ENCODE measurements at regions not wholly inside any gene's neighbourhood (a gene's known extent, or its start where the extent isn't known, plus 50 kb on each side); places are given as distances from the start of the nearest gene placed in this dataset.
"Not testable (repeated sequence)": the region's sequence is repeated elsewhere in the genome, so short reads cannot be mapped to it uniquely, and the experiment has no call there.

DNA sequence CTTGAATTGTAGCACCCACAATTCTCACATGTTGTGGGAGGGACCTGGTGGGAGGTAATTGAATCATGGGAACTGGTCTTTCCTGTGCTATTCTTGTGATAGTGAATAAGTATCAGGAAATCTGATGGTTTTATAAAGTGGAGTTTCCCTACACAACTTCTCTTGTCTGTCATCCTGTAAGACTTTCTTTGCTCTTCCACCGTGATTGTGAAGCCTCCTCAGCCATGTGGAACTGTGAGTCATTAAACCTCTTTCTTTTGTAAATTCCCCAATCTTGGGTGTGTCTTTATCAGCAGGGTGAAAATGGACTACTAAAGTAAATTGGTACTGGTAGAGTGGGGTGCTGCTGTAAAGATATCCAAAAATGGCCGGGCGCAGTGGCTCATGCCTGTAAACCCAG is 215.6 kb downstream of the LIG4 start:
- no peak for DNase-seq

DNA sequence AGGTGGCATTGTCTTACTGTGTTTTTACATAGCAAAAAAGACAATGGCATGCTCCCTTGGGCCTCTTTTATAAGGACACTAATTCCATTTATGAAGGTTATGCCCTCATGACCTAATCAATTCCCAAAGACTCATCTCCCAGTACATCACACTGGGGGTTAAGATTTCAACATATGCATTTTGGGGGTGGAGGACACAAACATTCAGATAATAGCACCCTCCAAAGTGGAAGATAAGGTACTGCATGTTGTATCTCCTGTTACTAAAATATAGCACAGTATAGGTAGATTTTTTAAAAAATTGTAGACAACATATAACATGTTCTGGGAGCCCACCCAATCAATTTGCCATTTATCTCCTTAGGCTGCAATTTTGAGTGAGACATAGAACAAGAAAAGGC is 221.2 kb downstream of the LIG4 start:
- DNase-seq: no peak

DNA sequence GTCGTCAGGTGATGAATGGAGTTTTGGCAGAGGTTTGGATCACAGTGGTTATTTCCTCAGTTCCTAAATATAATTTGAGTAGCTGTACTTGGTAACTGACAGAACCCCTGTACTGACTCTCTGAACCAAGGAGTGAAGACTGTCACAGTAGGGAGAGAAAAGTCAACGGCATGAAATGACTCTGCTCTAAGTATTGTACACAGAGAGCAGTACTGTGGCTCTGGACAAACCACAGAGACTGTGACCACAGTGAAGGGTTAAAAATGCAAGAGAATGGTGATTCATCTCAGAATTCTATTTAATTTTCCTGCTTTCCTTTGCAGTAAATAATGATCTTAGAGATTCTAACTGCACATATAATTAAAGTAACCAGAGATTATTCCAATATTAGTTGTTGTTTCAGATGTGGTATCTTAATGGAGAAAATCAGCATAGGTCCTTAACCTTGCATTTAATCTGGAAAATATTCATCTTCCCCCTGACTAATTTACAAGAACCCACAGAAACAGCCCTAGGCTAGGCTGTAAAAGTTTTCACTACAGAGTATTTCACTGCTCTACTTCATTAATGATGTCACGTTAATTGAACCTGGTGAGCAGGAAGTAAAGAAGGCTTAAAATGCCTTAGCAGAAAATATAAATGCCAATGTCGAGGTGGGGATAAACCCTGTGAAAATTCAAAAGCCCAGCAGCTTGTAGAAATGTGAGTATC is 221.9 kb downstream of the LIG4 start:
- no peak for DNase-seq

DNA sequence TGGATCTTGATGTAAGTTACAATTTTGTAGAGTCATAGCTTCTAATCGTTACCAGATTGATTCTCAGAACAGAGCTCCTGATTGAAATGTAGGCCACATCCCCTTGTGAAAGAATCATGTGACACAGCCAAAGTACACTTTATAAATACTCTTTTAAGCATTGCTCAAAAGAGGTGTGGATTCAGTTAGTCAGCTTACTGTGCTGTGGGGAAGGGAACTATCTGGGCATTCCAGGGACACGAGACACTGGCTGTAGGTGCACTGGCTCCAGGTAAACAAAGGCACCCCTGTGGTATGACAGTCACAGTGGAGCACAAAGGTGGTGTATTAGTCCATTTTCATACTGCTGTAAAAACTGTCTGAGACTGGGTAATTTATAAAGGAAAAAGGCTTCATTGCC is 222.8 kb downstream of the LIG4 start:
- DNase-seq: no peak

DNA sequence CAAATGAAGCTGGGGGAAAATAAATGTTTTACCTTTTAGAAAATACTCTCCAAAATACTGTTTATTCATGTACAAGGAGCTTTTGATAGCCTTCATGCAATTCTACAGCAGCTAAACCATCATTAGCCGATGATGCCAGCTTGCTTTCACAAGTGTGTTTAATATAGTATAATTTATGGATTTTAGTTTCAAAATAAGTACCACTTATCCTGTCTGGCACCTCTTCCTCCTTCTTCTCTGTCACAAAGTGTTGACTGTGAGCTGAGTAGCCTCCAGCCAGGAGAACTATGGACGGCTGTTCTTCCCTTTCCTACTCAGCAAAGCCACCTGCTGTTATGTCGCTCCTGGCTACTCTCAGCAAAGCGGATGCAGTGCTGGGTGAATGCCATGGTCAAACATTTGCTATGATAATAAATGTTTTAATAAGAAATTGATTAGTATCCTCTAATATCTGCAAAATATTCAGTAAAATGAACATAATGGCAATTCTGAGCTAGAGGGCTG is 238.2 kb downstream of the LIG4 start:
- no peak for DNase-seq

DNA sequence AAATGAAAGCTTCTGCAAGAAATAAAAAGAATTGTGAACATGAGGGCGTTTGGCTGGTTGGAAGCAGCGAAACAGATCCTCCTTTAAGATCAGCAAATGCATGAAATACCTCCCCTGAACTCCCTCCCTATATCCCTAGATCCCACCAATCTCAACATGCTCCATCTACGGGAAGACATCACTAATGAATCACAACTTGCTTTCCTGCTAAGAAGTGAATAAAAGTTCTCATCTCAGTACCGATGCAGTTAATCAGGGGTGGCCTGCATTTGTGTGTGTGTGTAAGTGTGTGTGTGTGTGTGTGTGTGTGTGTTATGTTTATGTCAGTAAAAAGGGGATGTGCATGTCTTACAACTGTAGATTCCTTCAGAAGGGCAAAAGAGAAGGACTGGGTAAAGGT is 238.7 kb downstream of the LIG4 start:
- no peak for DNase-seq

DNA sequence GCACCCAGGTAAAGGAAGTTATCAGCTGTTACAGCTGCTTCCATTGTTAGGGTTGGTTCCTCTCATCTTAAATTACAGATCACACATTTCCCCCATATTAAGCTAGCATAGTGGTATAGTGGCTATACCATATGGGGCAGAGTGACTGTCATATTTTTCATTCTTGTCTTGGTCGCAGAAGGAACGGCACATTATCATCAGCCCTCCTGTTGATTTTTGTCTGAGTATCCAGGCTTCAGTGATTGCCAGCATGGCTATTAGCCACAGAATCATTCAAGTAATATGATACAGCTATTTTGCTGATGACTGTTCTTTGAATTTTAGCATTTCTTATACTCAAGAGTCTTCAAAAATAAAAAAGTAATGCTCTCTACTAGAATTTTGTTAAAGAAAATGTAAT is 240.9 kb downstream of the LIG4 start:
- no peak for DNase-seq

DNA sequence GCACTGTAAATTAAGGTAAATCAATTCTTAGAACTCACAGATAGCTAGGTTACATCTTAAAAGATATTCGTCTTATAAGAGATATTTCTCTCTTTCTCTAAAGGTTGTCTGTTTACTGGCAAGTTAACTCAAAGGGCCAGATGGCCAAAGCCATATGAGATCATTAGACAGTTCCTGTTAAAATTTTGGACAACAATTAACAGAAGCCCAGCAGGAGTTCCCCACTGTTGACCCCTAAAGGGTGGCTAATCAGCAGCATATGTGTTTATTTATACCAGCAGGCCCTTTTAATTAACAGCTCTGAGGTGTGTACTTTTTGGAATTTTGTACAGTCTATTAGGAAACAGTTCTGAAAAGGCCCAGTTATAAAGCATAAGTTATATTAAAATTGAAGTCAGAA is 245.8 kb downstream of the LIG4 start:
- no peak for DNase-seq

DNA sequence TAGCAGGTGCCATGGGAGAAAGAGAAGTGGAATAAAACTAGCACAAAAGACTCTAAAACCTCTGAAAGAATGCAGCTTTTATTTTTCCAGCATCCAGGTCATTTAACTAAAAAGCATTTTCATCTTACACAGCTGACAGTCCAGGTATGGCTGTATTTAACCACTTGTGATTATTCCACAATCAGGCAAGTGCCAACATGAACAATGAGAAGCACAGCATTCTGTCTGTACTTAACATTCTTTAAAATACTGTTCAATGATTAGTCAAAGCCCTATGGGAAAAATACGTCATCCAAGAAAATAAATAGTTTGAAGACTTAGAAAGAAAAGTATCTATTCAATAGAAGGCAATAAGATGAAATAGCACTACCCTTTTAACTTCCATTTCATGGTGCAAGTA is 246.9 kb downstream of the LIG4 start:
- DNase-seq: no peak

DNA sequence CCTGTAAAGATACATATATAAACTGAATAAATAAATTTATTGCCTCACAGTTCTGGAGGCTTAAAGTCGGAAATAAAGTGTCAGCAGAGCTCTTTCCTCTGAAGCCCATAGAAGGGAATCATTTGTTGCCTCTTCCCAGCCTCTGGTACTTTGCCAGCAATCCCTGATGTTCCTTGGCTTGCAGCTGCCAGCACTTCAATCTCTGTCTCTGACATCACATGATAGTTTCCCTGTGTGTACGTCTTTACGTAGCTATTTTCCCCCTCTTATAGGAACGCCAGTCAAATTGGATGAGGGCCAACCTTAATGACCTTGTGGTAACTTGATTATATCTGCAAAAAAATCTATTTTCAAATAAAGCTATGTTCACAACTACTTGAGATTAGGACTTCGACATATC is 250.9 kb downstream of the LIG4 start:
- no peak for DNase-seq

DNA sequence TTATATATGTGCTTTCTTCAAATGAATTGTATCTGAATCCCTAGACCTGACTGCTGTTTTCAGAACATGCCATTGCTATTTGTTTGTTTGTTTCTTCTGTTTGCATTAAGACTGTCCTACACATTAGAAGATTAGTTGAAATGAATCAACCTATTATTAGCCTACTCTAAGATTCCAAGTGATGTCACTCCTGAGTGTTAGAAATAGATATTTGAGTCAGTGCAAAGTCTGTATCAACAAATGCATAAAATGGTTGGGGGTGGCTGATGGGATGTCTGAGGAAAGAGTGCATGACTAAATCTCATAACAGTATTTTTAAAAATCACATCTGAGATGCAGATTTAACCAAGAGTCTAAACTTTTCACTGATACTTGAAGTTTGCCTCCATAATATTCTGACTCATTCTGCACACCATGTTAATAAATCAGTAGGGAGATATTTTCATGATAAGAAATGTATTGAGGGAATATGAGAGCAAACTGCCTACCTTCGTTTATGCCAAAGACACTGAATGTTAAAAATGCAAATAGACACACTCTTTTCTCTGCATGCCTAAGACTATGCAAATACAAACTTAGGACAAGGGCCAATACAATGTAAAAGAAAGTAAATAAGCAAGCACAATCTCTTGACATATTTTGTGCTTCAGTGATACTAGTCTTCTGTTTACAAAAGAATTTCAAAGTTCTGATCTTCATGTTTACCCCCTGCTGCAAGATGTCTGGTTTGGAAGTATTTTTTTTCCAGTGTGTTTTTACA is 253.3 kb downstream of the LIG4 start:
- DNase-seq: no peak

DNA sequence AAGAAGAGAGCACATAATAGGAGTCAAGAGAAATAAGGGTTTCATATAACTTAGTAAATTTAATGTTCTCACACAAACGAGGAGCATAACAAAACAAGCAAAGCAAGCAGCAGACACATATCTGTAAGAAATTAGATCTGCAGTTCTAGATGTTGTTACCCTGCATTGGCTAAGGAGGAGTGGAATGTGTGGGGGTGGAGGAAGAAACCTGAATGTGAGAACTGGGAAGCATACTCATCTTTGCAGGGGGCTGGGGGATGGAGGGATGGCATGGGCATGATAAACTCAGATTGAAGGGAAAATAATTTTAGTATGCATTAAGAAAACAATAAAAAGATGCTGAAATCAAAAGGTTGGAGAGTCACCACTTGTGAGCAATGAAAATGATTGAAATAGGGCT is 255.0 kb downstream of the LIG4 start:
- no peak for DNase-seq

DNA sequence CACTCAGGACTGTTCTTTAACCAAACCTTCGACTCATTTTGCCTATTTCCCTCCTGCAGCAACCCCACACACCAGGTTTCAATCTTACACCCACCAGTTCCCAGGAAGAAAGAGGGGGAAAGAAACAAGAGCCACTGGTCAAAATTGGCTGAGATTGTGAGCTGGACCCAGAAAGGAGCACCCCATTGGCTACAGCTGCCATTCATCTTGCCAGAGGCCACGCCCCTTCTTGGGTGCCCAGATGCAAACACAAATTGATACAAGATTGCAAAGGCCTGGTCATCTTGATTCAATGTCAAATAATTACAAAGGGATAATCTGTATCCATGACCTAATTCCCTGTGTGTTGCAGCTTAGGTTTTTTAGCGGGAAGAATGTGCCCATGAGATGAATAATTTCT is 258.4 kb downstream of the LIG4 start:
- DNase-seq: no peak

DNA sequence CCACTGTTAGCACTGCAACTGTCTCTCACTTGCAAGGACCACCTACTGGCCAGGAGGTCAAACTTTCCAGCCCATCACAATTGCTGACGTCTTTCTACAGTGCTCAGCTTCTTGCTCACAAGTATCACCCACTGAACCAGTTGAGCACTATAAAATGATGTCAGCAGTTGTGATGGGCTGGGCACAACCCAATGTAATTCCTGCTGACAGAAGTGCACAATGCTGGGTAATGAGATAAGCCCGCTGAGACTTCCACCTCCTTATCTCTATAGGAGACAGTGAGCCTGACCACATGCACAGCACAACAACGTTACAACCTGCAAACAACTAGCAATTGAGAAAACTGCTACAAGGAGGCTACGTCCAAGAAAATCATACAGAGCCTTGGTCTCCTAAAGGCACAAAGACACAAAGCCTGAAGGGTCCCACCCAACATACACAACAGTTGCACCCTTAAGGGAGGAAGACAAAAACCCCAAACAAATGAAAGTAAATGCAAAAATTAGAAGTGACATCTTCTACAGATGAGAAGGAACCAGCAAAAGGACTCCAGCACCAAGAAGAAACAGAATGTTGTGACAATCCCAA is 273.2 kb downstream of the LIG4 start:
- DNase-seq: no peak

DNA sequence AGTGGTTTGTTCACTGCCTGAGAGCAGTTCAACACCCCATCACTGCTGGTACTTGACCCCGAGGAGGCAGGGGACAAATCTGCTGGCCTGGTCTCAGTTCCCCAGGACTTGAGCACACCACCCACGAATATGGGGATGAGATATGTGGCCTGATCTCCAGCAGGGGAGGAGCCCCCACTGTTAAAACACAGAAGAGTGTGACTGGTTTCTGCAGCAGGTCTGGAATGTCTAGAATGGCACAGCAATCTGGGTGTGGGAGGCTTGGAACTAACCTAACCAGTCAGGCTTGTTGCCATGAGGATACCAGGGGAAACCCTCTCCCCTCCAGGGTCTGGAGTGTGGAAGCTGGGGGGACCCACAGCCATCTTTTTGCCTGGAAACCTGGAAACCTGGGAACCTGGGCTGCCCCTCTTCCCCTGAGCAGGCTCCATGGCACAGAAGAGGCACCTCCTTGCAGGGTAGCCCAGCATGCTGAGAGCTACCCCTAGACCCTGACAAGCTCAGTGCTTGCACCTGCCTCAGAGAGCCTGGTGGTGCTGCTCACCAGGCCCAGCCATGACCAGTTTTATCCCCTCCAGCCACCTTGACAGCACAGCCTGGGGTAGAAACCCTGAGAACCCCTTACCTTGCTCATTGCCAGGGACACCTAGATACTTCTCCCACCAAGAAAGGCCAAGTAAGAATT is 273.8 kb downstream of the LIG4 start:
- no peak for DNase-seq

DNA sequence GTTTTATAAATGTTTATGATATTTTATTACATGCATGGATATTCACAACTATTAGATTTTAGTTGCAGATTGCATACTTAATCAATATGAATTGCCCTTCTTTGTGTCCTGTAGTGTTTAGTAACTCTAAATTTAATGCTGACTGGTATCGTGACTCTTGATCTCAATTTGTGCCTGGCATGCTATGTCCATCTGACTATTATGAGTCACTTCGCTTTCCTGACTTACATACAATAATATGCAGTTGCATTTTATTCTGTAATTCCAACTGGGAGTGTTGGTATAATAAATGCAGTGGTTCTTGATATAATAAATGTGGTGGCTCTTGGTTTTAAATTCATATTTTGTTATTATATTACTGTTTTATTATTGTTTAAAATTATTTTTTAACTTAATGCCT is 277.5 kb downstream of the LIG4 start:
- no peak for DNase-seq

DNA sequence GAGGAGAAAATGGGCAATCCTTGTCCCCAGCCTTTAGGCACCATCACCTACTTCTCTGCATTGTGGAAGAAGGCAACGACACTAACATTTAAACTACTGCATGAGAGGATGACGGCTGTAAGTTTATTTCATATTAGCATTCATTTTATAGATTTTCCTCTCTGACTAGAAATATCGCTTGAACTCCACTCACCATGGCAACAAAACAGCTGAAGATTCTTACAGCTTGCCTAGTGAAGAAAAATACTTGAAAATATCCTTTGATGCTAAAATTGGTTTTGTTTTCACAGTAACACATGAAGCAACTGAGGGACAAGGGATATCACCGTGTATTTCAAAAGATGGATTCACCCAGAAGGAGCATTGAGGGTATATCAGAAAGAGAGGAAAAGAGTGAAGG is 284.3 kb downstream of the LIG4 start:
- DNase-seq: no peak

DNA sequence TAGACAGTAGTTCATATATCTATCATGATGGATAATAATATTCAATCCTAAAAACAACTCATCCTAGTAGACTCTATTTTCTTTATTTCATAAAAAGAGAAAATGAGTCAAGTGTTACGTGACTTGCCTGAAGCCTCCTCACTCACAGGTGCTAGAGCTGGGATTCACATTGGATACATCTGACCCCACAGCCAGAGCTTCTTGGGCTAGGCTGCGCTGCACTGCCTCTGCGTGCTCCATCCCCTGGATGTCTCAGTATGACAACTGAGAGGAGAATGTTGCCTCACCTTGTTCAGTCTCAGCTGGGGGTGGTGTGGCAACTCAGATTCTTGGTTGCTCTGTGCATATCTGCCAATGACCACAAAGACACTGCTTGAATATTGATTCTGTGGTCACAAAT is 286.6 kb downstream of the LIG4 start:
- DNase-seq: no peak

DNA sequence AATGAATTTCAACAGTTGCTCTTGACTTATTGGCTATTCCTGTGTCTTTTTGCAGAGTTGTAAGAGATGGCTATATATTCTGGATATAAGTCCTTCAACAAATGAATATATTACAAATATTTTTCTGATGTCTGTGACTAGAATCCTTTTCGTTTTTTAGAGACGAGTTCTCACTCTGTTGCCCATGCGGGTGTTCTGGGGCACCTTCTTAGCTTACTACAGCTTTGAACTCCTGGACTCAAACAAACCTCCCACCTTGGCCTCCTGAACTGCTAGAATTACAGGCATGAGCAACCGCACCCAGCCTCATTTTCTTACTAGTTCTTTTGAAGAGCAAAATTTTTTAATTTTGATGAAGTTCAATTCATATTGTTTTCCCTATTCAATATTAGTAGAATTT is 287.8 kb downstream of the LIG4 start:
- DNase-seq: no peak

DNA sequence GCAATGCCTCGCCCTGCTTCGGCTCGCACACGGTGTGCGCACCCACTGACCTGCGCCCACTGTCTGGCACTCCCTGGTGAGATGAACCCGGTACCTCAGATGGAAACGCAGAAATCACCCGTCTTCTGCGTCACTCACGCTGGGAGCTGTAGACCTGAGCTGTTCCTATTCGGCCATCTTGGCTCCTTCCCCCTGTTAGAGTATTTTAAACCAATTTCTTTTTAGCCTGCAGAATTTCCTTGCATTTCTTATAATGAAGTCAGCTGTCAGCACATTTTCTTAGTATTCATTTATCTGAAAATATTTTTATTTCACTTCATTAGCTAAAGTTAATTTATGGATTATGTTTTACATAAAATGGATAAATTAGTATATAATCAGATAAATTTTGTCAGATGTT is 288.8 kb downstream of the LIG4 start:
- not testable (repeated sequence) for DNase-seq

DNA sequence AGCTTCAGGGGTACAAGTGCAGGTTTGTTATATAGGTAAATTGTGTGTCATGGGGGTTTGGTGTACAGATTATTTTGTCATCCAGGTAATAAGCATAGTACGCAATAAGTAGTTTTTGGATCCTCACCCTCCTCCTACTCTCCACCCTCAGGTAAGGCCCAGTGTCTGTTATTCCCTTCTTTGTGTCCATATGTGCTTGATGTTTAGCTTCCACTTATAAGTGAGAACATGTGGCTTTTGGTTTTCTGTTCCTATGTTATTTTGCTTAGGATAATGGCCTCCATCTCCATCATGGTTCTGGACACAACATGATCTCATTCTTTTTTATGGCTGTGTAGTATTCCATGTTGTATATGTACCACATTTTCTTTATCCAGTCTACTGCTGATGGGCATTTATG is 298.4 kb downstream of the LIG4 start:
- DNase-seq: not testable (repeated sequence)

DNA sequence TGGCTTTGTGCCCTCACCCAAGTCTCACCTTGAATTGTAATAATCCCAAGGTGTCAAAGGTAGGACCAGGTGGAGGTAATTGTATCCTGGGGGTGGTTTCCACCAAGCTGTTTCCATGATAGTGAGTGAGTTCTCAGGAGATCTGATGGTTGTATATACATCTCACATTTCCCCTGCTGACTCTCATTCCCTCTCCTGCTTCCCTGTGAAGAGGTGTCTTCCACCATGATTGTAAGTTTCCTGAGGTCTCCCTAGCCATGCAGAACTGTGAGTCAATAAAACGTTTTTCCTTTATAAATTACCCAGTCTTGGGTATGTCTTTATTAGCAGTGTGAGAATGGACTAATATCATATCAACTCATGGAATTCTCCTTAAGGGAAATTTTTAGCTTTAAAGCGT is 302.6 kb downstream of the LIG4 start:
- DNase-seq: no peak

DNA sequence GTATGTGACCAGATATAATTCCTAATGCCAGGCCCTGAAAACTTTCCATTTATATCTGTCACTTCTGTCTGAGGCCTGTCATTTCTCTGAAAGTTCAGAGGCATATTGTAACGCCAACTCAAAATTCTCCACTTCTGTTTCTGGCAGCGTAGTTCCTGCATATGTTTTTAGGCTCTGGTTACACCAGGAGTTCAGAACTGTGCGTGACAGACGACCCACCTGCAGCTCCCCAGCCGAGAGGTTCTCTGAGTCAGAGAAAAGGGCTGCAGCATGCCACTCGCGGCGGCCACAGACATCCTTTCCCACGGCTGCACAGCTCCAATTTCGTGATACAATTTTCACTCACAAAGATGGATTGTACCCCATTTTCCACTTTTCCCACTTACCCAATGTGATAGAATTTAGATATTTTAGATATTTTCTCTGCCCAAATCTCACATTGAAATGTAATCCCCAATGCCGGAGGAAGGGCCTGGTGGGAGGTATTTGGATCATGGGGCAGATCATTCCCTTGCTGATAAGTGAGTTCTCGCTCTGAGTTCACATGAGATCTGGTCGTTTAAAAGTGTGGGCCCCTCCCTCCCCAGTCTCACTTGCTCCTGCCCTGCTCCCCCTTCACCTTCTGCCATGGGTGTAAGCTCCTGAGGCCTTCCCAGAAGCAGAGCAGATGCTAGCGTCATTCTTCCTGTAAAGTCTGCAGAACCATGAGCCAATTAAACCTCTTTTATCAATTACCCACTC is 308.1 kb downstream of the LIG4 start:
- DNase-seq: no peak
